ENCODE measurements at regions not wholly inside any gene's neighbourhood (a gene's known extent, or its start where the extent isn't known, plus 50 kb on each side); places are given as distances from the start of the nearest gene placed in this dataset.
"Not testable (repeated sequence)": the region's sequence is repeated elsewhere in the genome, so short reads cannot be mapped to it uniquely, and the experiment has no call there.

GRCh38 chr2:8559805-8560204 is 122.1 kb upstream of the ID2 start:
- no peak for DNase-seq

- not testable (repeated sequence) for DNase-seq
Observed at GRCh38 chr2:8561692-8562091, 120.2 kb upstream of the ID2 start.

- no peak for DNase-seq
Observed at GRCh38 chr2:8563814-8564474, 117.9 kb upstream of the ID2 start.

- DNase-seq: no peak
Observed at GRCh38 chr2:8564475-8564874, 117.4 kb upstream of the ID2 start.

- no peak for DNase-seq
Observed at GRCh38 chr2:8565399-8566154, 116.3 kb upstream of the ID2 start.

- no peak for DNase-seq
Observed at GRCh38 chr2:8566155-8566670, 115.6 kb upstream of the ID2 start.

- DNase-seq: peak; percentile 69
Observed at GRCh38 chr2:8566774-8567468, 114.9 kb upstream of the ID2 start.

GRCh38 chr2:8567469-8568260 is 114.2 kb upstream of the ID2 start:
- DNase-seq: no peak

GRCh38 chr2:8568543-8569302 is 113.1 kb upstream of the ID2 start:
- DNase-seq: no peak

- DNase-seq: no peak
Observed at GRCh38 chr2:8569332-8569930, 112.4 kb upstream of the ID2 start.

GRCh38 chr2:8570637-8571036 is 111.2 kb upstream of the ID2 start:
- DNase-seq: no peak

- DNase-seq: no peak
Observed at GRCh38 chr2:8571301-8571791, 110.5 kb upstream of the ID2 start.

GRCh38 chr2:8571792-8572499 is 109.9 kb upstream of the ID2 start:
- DNase-seq: no peak

- no peak for DNase-seq
Observed at GRCh38 chr2:8572712-8573233, 109.1 kb upstream of the ID2 start.

GRCh38 chr2:8573234-8573941 is 108.5 kb upstream of the ID2 start:
- DNase-seq: no peak

GRCh38 chr2:8573942-8574195 is 108.0 kb upstream of the ID2 start:
- DNase-seq: no peak

- no peak for DNase-seq
Observed at GRCh38 chr2:8574196-8575037, 107.4 kb upstream of the ID2 start.

GRCh38 chr2:8575038-8575833 is 106.6 kb upstream of the ID2 start:
- no peak for DNase-seq

All from DMS79 treated with DMSO at 0.1 percent for 48 hours (cell line).